CD4-positive, alpha-beta T cell (primary cell): ENCODE measurements at regions not wholly inside any gene's neighbourhood (a gene's known extent, or its start where the extent isn't known, plus 50 kb on each side); places are given as distances from the start of the nearest gene placed in this dataset.

Experiments used
- ATAC-seq: fragments of 200-7000 bp; cut with Tn5 transposase; one replicate; pipeline ENCODE4 v1.10.0; 2022; ENCODE audit warnings: mild to moderate bottlenecking; ENCODE audit not compliant: poor library complexity
- CTCF ChIA-PET: fragments of 350-600 bp; sonication (Branson Sonifier 250); formaldehyde crosslinking; loops from one replicate; lab custom pipeline; 2021; ENCODE audit warnings: antibody characterized with exemption, inconsistent platforms; lab: Charles Lee
- POLR2A ChIA-PET: fragments of 350-600 bp; sonication (Branson Sonifier 250); formaldehyde crosslinking; loops from one replicate; lab custom pipeline; 2021; ENCODE audit warnings: antibody characterized with exemption, inconsistent platforms; lab: Charles Lee
- DNase-seq, 14 experiments: peaks; one replicate each; pipeline ENCODE4 v3.0.0-alpha.2; 2013 to 2020; ENCODE audit warnings: mixed read lengths in 2 of 14
- H3K27ac ChIP-seq, 2 donors: one replicate each; pipeline versions ENCODE4 v1.5.1 to v1.7.0; 2013; ENCODE audit warnings: low read length in 2 of 2, low read depth in 1 of 2, mild to moderate bottlenecking in 1 of 2
- H3K27me3 ChIP-seq, 2 experiments: 1 replicate in 1 of 2; 2 replicates in 1 of 2; pipeline versions ENCODE4 v1.6.1 to v1.7.0; 2013; ENCODE audit warnings: low read length in 2 of 2, control low read depth in 1 of 2, mild to moderate bottlenecking in 1 of 2, moderate library complexity in 1 of 2; ENCODE audit not compliant: insufficient read depth in 2 of 2, control insufficient read depth in 1 of 2
- H3K36me3 ChIP-seq: one replicate; pipeline ENCODE4 v1.6.1; 2013; ENCODE audit warnings: low read length, control low read depth; ENCODE audit not compliant: insufficient read depth
- H3K4me1 ChIP-seq: one replicate; pipeline ENCODE4 v1.6.1; 2013; ENCODE audit warnings: low read length, control low read depth; ENCODE audit not compliant: insufficient read depth
- H3K4me3 ChIP-seq: one replicate; pipeline ENCODE4 v1.5.1; 2013; ENCODE audit warnings: mild to moderate bottlenecking, low read length, moderate library complexity
- H3K9me3 ChIP-seq, 2 experiments: 1 replicate in 1 of 2; 2 replicates in 1 of 2; pipeline versions ENCODE4 v1.6.1 to v1.7.0; 2013; ENCODE audit warnings: low read length in 2 of 2, mild to moderate bottlenecking in 2 of 2, control low read depth in 1 of 2, moderate library complexity in 1 of 2; ENCODE audit not compliant: control insufficient read depth in 1 of 2, insufficient read depth in 1 of 2
- H3K27ac Mint-ChIP-seq: one replicate; pipeline ENCODE4 v1.8.0; 2020; ENCODE audit warnings: mixed read lengths
- H3K27me3 Mint-ChIP-seq: one replicate; pipeline ENCODE4 v1.8.0; 2021; ENCODE audit warnings: mixed read lengths
- H3K36me3 Mint-ChIP-seq: one replicate; pipeline ENCODE4 v1.8.0; 2021; ENCODE audit warnings: low read depth, mixed read lengths
- H3K4me1 Mint-ChIP-seq: one replicate; pipeline ENCODE4 v1.8.0; 2021; ENCODE audit warnings: low read depth, mixed read lengths
- H3K4me3 Mint-ChIP-seq: one replicate; pipeline ENCODE4 v1.8.0; 2020; ENCODE audit warnings: mild to moderate bottlenecking, mixed read lengths
- H3K9me3 Mint-ChIP-seq: one replicate; pipeline ENCODE4 v1.8.0; 2020; ENCODE audit warnings: mixed read lengths
- CTCF ChIP-seq: fragments of 200-600 bp; IDR thresholded peaks from one replicate; pipeline ENCODE4 v1.8.0; 2022; ENCODE audit warnings: antibody characterized with exemption, mild to moderate bottlenecking
- intact Hi-C, 2 experiments: fragments of 100-400 bp; cut with DNase I in 1 of 2; cut with micrococcal nuclease in 1 of 2; formaldehyde crosslinking; loops; one replicate each; pipeline versions ENCODE4 v1.15.1 to v1.9.0; 2023 to 2025; cut with DNase I, micrococcal nuclease

GRCh38 chr13:84208246-84208910, 326.1 kb upstream of the SLITRK1 start:
- no peaks in the 10 kb centered on the region for H3K36me3 Mint-ChIP-seq
- H3K9me3 Mint-ChIP-seq, result no peaks in the 10 kb centered on the region
- no peaks in the 10 kb centered on the region for H3K4me1 Mint-ChIP-seq
- H3K27me3 Mint-ChIP-seq, result no peaks in the 10 kb centered on the region
- H3K9me3 ChIP-seq, result no peaks in the 10 kb centered on the region
- H3K4me3 Mint-ChIP-seq, result no peak overlapping the region
- no peaks in the 10 kb centered on the region for H3K36me3 ChIP-seq
- no peak overlapping the region for H3K27ac ChIP-seq
- intact Hi-C loops, result no loop called here
- no peak for ATAC-seq
- DNase-seq, result no peak
- no peak for TF ChIP-seq CTCF
- CTCF ChIA-PET, result no interaction called here
- no peak overlapping the region for H3K27ac Mint-ChIP-seq
- H3K4me1 ChIP-seq, result no peaks in the 10 kb centered on the region
- no peak overlapping the region for H3K4me3 ChIP-seq
- POLR2A ChIA-PET, result no interaction called here
- H3K27me3 ChIP-seq, result no peaks in the 10 kb centered on the region

DNA sequence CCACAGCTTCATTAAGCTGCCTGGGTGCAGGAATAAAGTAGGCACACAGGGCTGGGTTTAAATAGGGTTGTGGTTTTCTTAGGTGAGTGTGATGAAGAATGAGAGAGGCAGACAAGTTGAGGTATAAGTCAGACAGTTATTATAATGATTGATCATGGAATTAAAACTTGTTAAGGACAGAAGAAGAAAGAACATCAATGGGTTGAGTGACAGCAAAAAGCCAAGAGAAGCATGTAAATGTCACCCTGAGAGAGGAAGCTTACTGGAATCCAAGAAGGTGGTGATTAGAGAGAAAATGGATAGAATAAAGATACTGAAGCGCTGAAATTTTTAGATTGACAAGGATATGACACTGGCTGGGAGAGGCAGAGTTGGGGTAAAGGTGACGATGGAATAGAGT, 325.2 kb upstream of the SLITRK1 start:
- ChIA-PET POLR2A (no interaction called here), CTCF (no interaction called here)
- DNase-seq, result no peak
- no peaks in the 10 kb centered on the region for H3K9me3 ChIP-seq
- H3K27ac Mint-ChIP-seq, result no peak overlapping the region
- H3K4me3 ChIP-seq, result no peak overlapping the region
- H3K27me3 ChIP-seq, result no peaks in the 10 kb centered on the region
- no peaks in the 10 kb centered on the region for H3K4me1 ChIP-seq
- H3K9me3 Mint-ChIP-seq, result no peaks in the 10 kb centered on the region
- no peaks in the 10 kb centered on the region for H3K36me3 ChIP-seq
- no peak overlapping the region for H3K4me3 Mint-ChIP-seq
- no peaks in the 10 kb centered on the region for H3K4me1 Mint-ChIP-seq
- no peak overlapping the region for H3K27ac ChIP-seq
- no peaks in the 10 kb centered on the region for H3K36me3 Mint-ChIP-seq
- intact Hi-C loops, result no loop called here
- H3K27me3 Mint-ChIP-seq, result no peaks in the 10 kb centered on the region
- no peak for TF ChIP-seq CTCF
- ATAC-seq, result no peak

DNA sequence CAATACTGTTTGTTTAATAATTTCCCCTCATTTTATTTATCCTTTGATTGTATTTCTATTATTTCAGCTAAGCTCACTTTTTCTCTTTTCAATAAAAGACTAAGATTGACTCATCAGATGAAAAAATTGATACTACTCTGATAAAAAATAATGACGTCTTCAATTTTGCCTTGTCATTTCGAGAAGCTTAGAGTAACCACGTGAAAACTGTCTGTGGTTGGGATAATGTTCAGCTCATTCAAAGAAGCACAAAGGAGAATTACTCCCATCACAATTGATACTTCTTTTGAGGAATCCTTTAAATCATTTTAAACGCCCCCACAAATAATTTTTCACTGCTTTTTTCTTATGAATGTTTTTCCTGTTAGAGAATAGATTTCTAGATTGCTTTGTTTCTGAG, 318.7 kb upstream of the SLITRK1 start:
- ATAC-seq, result no peak
- H3K36me3 ChIP-seq, result no peaks in the 10 kb centered on the region
- H3K27me3 ChIP-seq, result no peaks in the 10 kb centered on the region
- no peak overlapping the region for H3K27ac ChIP-seq
- no peaks in the 10 kb centered on the region for H3K4me1 Mint-ChIP-seq
- TF ChIP-seq CTCF, result no peak
- H3K4me3 ChIP-seq, result no peak overlapping the region
- intact Hi-C loops, result no loop called here
- peaks cover under 1% of the 10 kb centered on the region for H3K9me3 Mint-ChIP-seq
- no peak overlapping the region for H3K27ac Mint-ChIP-seq
- H3K4me1 ChIP-seq, result no peaks in the 10 kb centered on the region
- no peaks in the 10 kb centered on the region for H3K9me3 ChIP-seq
- DNase-seq, result no peak
- H3K27me3 Mint-ChIP-seq, result no peaks in the 10 kb centered on the region
- POLR2A ChIA-PET, result no interaction called here
- no peak overlapping the region for H3K4me3 Mint-ChIP-seq
- H3K36me3 Mint-ChIP-seq, result no peaks in the 10 kb centered on the region
- CTCF ChIA-PET, result no interaction called here
